ENCODE measurements at regions not wholly inside any gene's neighbourhood (a gene's known extent, or its start where the extent isn't known, plus 50 kb on each side); places are given as distances from the start of the nearest gene placed in this dataset.

DNA sequence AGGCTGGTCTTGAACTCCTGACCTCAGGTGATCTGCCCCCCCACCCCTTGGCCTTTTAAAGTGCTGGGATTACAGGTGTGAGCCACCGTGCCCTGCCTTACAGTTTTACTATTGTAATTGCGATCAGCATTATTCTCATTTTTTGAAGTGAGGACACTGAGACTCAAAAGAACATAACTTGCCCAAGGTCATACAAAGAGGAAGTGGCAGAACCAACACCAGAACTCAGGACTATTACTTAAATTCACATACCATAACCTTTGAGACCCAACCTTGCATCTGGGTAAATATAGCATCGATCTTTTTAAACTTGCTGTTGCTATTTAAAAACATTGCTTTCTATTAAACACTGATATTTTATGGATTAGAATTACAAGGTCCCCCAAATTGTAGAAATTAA is 54.2 kb downstream of the FOXI1 start:
- H3K36me3 Mint-ChIP-seq (ENCODE audit: low read depth), result no peaks in the 10 kb centered on the region
- CTCF ChIA-PET, result interaction anchor here (0.7 kb wide), 1 partner anchor 13 kb away, joined by 3 read pairs; no protein-coding TSS in a partner anchor

GRCh38 chr5:170161069-170161468 is 55.4 kb downstream of the FOXI1 start:
- no peak for DNase-seq
- H3K9me3 Mint-ChIP-seq, result no peaks in the 10 kb centered on the region
- H3K4me3 Mint-ChIP-seq, result no peak overlapping the region
- H3K36me3 Mint-ChIP-seq (ENCODE audit: low read depth), result no peaks in the 10 kb centered on the region
- H3K27ac Mint-ChIP-seq, result no peak overlapping the region
- POLR2A ChIA-PET, result no interaction called here
- H3K4me1 Mint-ChIP-seq, result no peaks in the 10 kb centered on the region
- CTCF ChIA-PET, result interaction anchor here (0.6 kb wide), 1 partner anchor 139 kb away, joined by 3 read pairs; no protein-coding TSS in a partner anchor
- peaks cover 8% of the 10 kb centered on the region for H3K27me3 Mint-ChIP-seq

More for the DNA sequence above, 54.2 kb downstream of the FOXI1 start:
- DNase-seq, result no peak
- Mint-ChIP-seq H3K27me3 (peaks cover 8% of the 10 kb centered on the region), H3K27ac (no peak overlapping the region), H3K4me1 (no peaks in the 10 kb centered on the region), H3K4me3 (no peak overlapping the region), H3K9me3 (no peaks in the 10 kb centered on the region)
- POLR2A ChIA-PET, result no interaction called here

DNA sequence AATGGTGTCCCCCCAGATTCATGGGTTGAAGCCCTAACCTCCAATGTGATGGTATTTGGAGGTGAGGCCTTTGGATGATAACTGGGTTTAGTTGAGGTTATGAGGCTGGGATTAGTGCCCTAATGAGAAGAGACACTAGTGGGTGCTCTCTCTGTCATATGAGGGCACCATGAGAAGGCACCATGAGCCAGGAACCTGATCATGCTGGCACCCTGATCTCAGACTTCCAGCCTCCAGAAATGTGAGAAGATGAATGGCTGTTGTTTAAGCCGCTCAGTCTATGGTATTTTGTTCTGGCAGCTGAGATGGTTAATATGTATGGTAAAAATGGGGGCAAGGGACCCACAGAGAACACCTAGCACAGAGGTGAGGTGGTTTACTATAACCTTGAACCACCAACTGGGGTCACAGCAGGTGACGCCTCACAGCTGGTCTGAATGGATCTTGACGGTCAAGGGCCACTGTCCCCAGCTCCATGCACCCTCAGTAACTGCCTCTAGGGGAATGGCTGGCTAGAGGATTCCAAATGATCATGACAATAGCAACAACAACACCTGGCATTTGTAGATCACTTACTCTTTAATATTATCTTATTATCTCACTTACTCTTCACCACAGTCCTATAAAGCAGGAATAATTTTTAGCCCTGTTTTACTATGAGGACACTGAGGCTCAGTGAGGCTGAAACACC is 57.1 kb downstream of the FOXI1 start:
- POLR2A ChIA-PET, result no interaction called here
- Mint-ChIP-seq H3K9me3 (no peaks in the 10 kb centered on the region), H3K4me3 (no peak overlapping the region), H3K36me3 (ENCODE audit: low read depth) (no peaks in the 10 kb centered on the region), H3K27me3 (peaks cover 8% of the 10 kb centered on the region), H3K4me1 (no peaks in the 10 kb centered on the region), H3K27ac (no peak overlapping the region)
- DNase-seq, result no peak
- CTCF ChIA-PET, result no interaction called here

DNA sequence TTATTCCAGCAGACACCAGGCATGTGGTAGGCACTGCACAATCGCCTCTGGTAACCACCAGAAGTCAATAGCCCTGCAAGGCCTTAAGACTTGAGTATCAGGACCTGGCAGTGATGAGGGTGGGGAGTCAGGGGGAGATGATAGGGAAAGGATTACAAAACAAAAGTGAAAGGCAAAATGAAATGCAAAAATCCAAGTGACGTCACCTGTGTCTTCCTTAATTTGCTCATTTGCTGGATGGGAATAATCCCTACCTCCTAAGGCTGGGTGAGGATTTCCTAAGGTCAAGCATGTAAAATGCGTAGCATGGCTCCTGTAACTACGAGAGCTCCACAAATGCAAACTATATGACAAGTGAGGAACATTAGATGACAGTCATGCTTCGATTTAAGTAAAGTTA is 58.4 kb downstream of the FOXI1 start:
- Mint-ChIP-seq H3K4me3 (no peak overlapping the region), H3K27me3 (peaks cover 4% of the 10 kb centered on the region), H3K27ac (no peak overlapping the region), H3K9me3 (no peaks in the 10 kb centered on the region), H3K4me1 (no peaks in the 10 kb centered on the region), H3K36me3 (ENCODE audit: low read depth) (no peaks in the 10 kb centered on the region)
- POLR2A ChIA-PET, result no interaction called here
- CTCF ChIA-PET, result no interaction called here
- no peak for DNase-seq

DNA sequence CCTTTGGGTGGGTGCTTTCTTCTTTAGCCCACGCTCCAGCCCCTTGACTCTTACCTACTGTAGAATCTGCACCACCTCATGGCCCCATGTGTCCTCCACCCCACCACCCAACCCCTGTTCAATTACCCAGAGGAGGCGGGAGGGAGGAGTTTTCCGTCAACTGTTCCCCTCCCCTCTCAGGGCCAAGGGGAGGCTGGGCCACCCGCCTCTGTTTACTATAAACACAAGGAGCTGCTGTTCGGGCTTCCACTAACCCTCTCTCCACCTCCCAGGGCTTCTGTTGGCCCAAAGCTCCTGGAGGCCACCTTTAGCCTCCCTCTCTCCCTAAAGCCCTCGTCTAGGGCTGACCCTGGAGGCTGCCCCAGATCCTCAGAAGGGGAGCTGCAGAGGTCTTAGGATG is 59.2 kb downstream of the FOXI1 start:
- ChIA-PET POLR2A (no interaction called here), CTCF (no interaction called here)
- Mint-ChIP-seq H3K36me3 (ENCODE audit: low read depth) (no peaks in the 10 kb centered on the region), H3K4me1 (no peaks in the 10 kb centered on the region), H3K9me3 (no peaks in the 10 kb centered on the region), H3K4me3 (no peak overlapping the region), H3K27me3 (peaks cover 4% of the 10 kb centered on the region), H3K27ac (no peak overlapping the region)
- no peak for DNase-seq

GRCh38 chr5:170166101-170166500 is 60.4 kb downstream of the FOXI1 start:
- Mint-ChIP-seq H3K4me1 (no peaks in the 10 kb centered on the region), H3K9me3 (no peaks in the 10 kb centered on the region), H3K27me3 (peaks cover 4% of the 10 kb centered on the region), H3K27ac (no peak overlapping the region), H3K36me3 (ENCODE audit: low read depth) (no peaks in the 10 kb centered on the region), H3K4me3 (no peak overlapping the region)
- ChIA-PET POLR2A (no interaction called here), CTCF (no interaction called here)
- DNase-seq, result no peak

DNA sequence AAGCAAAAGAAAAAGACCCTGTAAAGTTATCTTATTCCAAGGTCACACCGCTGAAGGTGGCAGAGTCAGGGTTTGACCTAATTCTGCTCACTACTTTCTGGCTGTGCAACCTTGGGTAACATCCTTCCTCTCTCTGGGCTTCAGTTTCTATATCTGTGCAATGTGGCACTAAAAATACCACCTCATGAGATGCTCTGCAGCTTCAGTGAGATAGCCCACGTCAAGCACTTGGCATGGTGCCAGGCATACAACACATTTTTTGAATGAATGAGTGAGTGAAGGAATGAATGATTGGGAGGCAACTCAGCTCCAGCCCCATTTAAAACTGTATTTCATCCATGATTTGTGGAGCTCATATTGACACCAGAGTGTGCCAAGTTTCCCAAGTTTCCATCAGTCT is 62.3 kb downstream of the FOXI1 start:
- CTCF ChIA-PET, result interaction anchor here (1.7 kb wide), 1 partner anchor 17 kb away, joined by 4 read pairs; no protein-coding TSS in a partner anchor

GRCh38 chr5:170168797-170169196 is 63.1 kb downstream of the FOXI1 start:
- no peak overlapping the region for H3K27ac Mint-ChIP-seq
- H3K36me3 Mint-ChIP-seq (ENCODE audit: low read depth), result no peaks in the 10 kb centered on the region
- H3K4me3 Mint-ChIP-seq, result no peak overlapping the region
- ChIA-PET POLR2A (no interaction called here), CTCF (no interaction called here)
- no peaks in the 10 kb centered on the region for H3K9me3 Mint-ChIP-seq
- H3K4me1 Mint-ChIP-seq, result no peaks in the 10 kb centered on the region
- no peak for DNase-seq
- no peaks in the 10 kb centered on the region for H3K27me3 Mint-ChIP-seq

More for the DNA sequence above, 62.3 kb downstream of the FOXI1 start:
- POLR2A ChIA-PET, result no interaction called here
- Mint-ChIP-seq H3K4me1 (no peaks in the 10 kb centered on the region), H3K4me3 (no peak overlapping the region), H3K27me3 (peaks cover 2% of the 10 kb centered on the region), H3K27ac (no peak overlapping the region), H3K36me3 (ENCODE audit: low read depth) (no peaks in the 10 kb centered on the region), H3K9me3 (no peaks in the 10 kb centered on the region)
- DNase-seq, result no peak

- Mint-ChIP-seq H3K4me3 (no peak overlapping the region), H3K4me1 (no peaks in the 10 kb centered on the region), H3K27me3 (no peaks in the 10 kb centered on the region), H3K9me3 (no peaks in the 10 kb centered on the region), H3K27ac (no peak overlapping the region), H3K36me3 (ENCODE audit: low read depth) (no peaks in the 10 kb centered on the region)
- ChIA-PET POLR2A (no interaction called here), CTCF (no interaction called here)
- no peak for DNase-seq
Measured at GRCh38 chr5:170169996-170170395, 62.8 kb upstream of the C5orf58 start.

- no peaks in the 10 kb centered on the region for H3K36me3 Mint-ChIP-seq (ENCODE audit: low read depth)
- no peak overlapping the region for H3K4me3 Mint-ChIP-seq
- H3K27me3 Mint-ChIP-seq, result no peaks in the 10 kb centered on the region
- no peak for DNase-seq
- no peaks in the 10 kb centered on the region for H3K9me3 Mint-ChIP-seq
- ChIA-PET CTCF (interaction anchor here (1.0 kb wide), 1 partner anchor 10 kb away, joined by 3 read pairs; no protein-coding TSS in a partner anchor), POLR2A (no interaction called here)
- H3K27ac Mint-ChIP-seq, result no peak overlapping the region
- no peaks in the 10 kb centered on the region for H3K4me1 Mint-ChIP-seq
Measured at GRCh38 chr5:170171811-170172210, 61.0 kb upstream of the C5orf58 start.

GRCh38 chr5:170173227-170173626 is 59.6 kb upstream of the C5orf58 start:
- ChIA-PET CTCF (interaction anchor here (0.7 to 1.3 kb wide), 2 partner anchors 11 to 14 kb away, joined by 3 to 6 read pairs; no protein-coding TSS in a partner anchor), POLR2A (no interaction called here)
- H3K27ac Mint-ChIP-seq, result no peak overlapping the region
- no peaks in the 10 kb centered on the region for H3K27me3 Mint-ChIP-seq
- DNase-seq, result no peak
- no peaks in the 10 kb centered on the region for H3K4me1 Mint-ChIP-seq
- no peaks in the 10 kb centered on the region for H3K36me3 Mint-ChIP-seq (ENCODE audit: low read depth)
- no peaks in the 10 kb centered on the region for H3K9me3 Mint-ChIP-seq
- H3K4me3 Mint-ChIP-seq, result no peak overlapping the region

GRCh38 chr5:170173647-170174046 is 59.1 kb upstream of the C5orf58 start:
- no peaks in the 10 kb centered on the region for H3K4me1 Mint-ChIP-seq
- CTCF ChIA-PET, result interaction anchor here (1.3 kb wide), 1 partner anchor 11 kb away, joined by 6 read pairs; no protein-coding TSS in a partner anchor
- H3K4me3 Mint-ChIP-seq, result no peak overlapping the region
- no peaks in the 10 kb centered on the region for H3K36me3 Mint-ChIP-seq (ENCODE audit: low read depth)
- no peaks in the 10 kb centered on the region for H3K27me3 Mint-ChIP-seq
- H3K27ac Mint-ChIP-seq, result no peak overlapping the region
- no peak for DNase-seq
- no peaks in the 10 kb centered on the region for H3K9me3 Mint-ChIP-seq
- POLR2A ChIA-PET, result no interaction called here

GRCh38 chr5:170176916-170177315 is 55.9 kb upstream of the C5orf58 start:
- Mint-ChIP-seq H3K4me3 (no peak overlapping the region), H3K27ac (no peak overlapping the region), H3K27me3 (peaks cover 7% of the 10 kb centered on the region), H3K4me1 (no peaks in the 10 kb centered on the region), H3K9me3 (no peaks in the 10 kb centered on the region), H3K36me3 (ENCODE audit: low read depth) (no peaks in the 10 kb centered on the region)
- CTCF ChIA-PET, result interaction anchor here (1.4 to 1.5 kb wide), 2 partner anchors 9 to 15 kb away, joined by 3 to 4 read pairs; no protein-coding TSS in a partner anchor
- no peak for DNase-seq
- POLR2A ChIA-PET, result no interaction called here

DNA sequence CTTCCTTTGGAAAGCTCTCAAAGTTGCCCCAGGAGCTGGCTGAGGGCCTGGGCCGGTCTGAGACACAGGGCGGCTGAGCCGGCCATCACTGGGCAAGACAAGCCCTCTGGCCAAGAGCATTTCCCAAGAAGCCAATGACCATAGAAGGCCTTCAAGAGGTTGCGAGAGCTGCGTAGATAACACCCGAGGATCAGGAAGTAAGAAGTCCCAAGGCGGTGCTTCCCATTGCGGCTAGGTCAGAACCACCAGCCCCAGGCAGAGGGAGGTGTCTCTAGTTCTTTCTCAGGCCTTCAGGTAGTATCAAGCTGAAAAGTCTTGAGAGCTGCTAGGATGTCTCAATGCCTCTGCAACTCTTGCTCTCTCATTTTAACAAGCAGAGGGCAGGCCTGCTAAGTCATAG is 54.0 kb upstream of the C5orf58 start:
- Mint-ChIP-seq H3K4me3 (no peak overlapping the region), H3K4me1 (no peaks in the 10 kb centered on the region), H3K27ac (no peak overlapping the region), H3K27me3 (peaks cover 7% of the 10 kb centered on the region), H3K36me3 (ENCODE audit: low read depth) (no peaks in the 10 kb centered on the region), H3K9me3 (no peaks in the 10 kb centered on the region)
- CTCF ChIA-PET, result no interaction called here
- POLR2A ChIA-PET, result no interaction called here
- no peak for DNase-seq

Data from activated CD4-positive, alpha-beta T cell treated with anti-CD3 and anti-CD28 coated beads, Interleukin-2, amount 10 ng/mL, durations not matched to agents 7 days and 5 days (primary cell).